GM23248 (cell line): ENCODE measurements at regions not wholly inside any gene's neighbourhood (a gene's known extent, or its start where the extent isn't known, plus 50 kb on each side); places are given as distances from the start of the nearest gene placed in this dataset.

Experiments
- DNase-seq: peaks from one replicate; pipeline ENCODE4 v3.0.0-alpha.2; 2015
- H2AFZ ChIP-seq: fragments of 200-600 bp; sonication (generic); 2 replicates; pipeline ENCODE4 v1.6.1; 2016; ENCODE audit warnings: antibody characterized with exemption
- H3F3A ChIP-seq: fragments of 200-600 bp; sonication (generic); 2 replicates; pipeline ENCODE4 v1.6.1; 2016; ENCODE audit warnings: mild to moderate bottlenecking, antibody characterized with exemption, mixed run types; ENCODE audit not compliant: insufficient read depth
- H3K27ac ChIP-seq: fragments of 200-600 bp; sonication (generic); 2 replicates; pipeline ENCODE4 v1.5.1; 2016; ENCODE audit warnings: mild to moderate bottlenecking
- H3K27me3 ChIP-seq: fragments of 200-600 bp; sonication (generic); replicated peaks from 2 replicates; pipeline ENCODE4 v1.6.1; 2016; ENCODE audit warnings: mild to moderate bottlenecking; ENCODE audit not compliant: insufficient read depth
- H3K36me3 ChIP-seq: fragments of 200-600 bp; sonication (generic); 2 replicates; pipeline ENCODE4 v1.6.1; 2016; ENCODE audit warnings: low read depth, mild to moderate bottlenecking
- H3K4me1 ChIP-seq: fragments of 200-600 bp; sonication (generic); 2 replicates; pipeline ENCODE4 v1.6.1; 2016; ENCODE audit warnings: mild to moderate bottlenecking; ENCODE audit not compliant: insufficient read depth
- H3K4me2 ChIP-seq: fragments of 200-600 bp; sonication (generic); one replicate; pipeline ENCODE4 v1.6.1; 2016; ENCODE audit warnings: mild to moderate bottlenecking; ENCODE audit not compliant: unreplicated experiment
- H3K4me3 ChIP-seq: fragments of 200-600 bp; sonication (generic); 2 replicates; pipeline ENCODE4 v1.5.1; 2016; ENCODE audit warnings: mild to moderate bottlenecking
- H3K79me2 ChIP-seq: fragments of 200-600 bp; sonication (generic); 2 replicates; pipeline ENCODE4 v1.6.1; 2016; ENCODE audit warnings: mild to moderate bottlenecking; ENCODE audit not compliant: insufficient read depth
- H3K9ac ChIP-seq: fragments of 200-600 bp; sonication (generic); 2 replicates; pipeline ENCODE4 v1.6.1; 2016; ENCODE audit warnings: mild to moderate bottlenecking
- H3K9me2 ChIP-seq: fragments of 200-600 bp; sonication (generic); 2 replicates; pipeline ENCODE4 v1.6.1; 2016; ENCODE audit warnings: mixed run types, mild to moderate bottlenecking, moderate library complexity; ENCODE audit not compliant: insufficient read depth
- H3K9me3 ChIP-seq: fragments of 200-600 bp; sonication (generic); one replicate; pipeline ENCODE4 v1.6.1; 2017; ENCODE audit warnings: low read depth
- H4K20me1 ChIP-seq: fragments of 200-600 bp; sonication (generic); 2 replicates; pipeline ENCODE4 v1.6.0; 2016; ENCODE audit not compliant: insufficient read depth
- EZH2 ChIP-seq: fragments of 200-600 bp; sonication (generic); IDR thresholded peaks from 2 replicates; pipeline ENCODE4 v1.6.1; 2018; ENCODE audit warnings: antibody characterized with exemption, mild to moderate bottlenecking; ENCODE audit not compliant: insufficient read depth, poor library complexity, severe bottlenecking
- EZH2phosphoT487 ChIP-seq: fragments of 200-600 bp; sonication (generic); IDR thresholded peaks from 2 replicates; pipeline ENCODE4 v1.6.1; 2018; ENCODE audit warnings: antibody characterized with exemption, moderate library complexity, mild to moderate bottlenecking, low read depth; ENCODE audit not compliant: insufficient read depth
- WGBS, 2 experiments: methylation state at CpG; one replicate each; pipeline ENCODE4 v1.1.6; 2015 to 2017; ENCODE audit warnings: low lambda C conversion rate in 2 of 2, low coverage in 1 of 2; ENCODE audit errors: missing lambda C conversion rate in 2 of 2; 5-methylcytosine and 5-hydroxymethylcytosine counted together
- in situ Hi-C: fragments of 300-500 bp; cut with MboI; formaldehyde crosslinking; loops from 2 replicates; pipeline ENCODE4 v1.15.0; 2020

GRCh38 chr14:25765909-25766308 lies 716.0 kb upstream of the STXBP6 start:
- 24 to 32% methylated on average over 3 of the region's 3 CpGs for WGBS, 2 experiments

GRCh38 chr14:25759920-25760655 lies 710.1 kb upstream of the STXBP6 start:
- no peak overlapping the region for H3K4me2 ChIP-seq
- no peaks in the 10 kb centered on the region for H3K9me2 ChIP-seq
- H3K27ac ChIP-seq, result no peak overlapping the region
- DNase-seq, result no peak
- no peak overlapping the region for H3K4me3 ChIP-seq
- no peaks in the 10 kb centered on the region for H3K36me3 ChIP-seq
- H3K9ac ChIP-seq, result no peak overlapping the region
- no peaks in the 10 kb centered on the region for H3K27me3 ChIP-seq
- H2AFZ ChIP-seq, result no peak overlapping the region
- H3F3A ChIP-seq, result no peaks in the 10 kb centered on the region
- no peaks in the 10 kb centered on the region for H4K20me1 ChIP-seq
- WGBS, 2 experiments, result 49 to 52% methylated on average over 9 of the region's 9 CpGs
- no peaks in the 10 kb centered on the region for H3K79me2 ChIP-seq
- no peaks in the 10 kb centered on the region for H3K4me1 ChIP-seq
- H3K9me3 ChIP-seq, result no peaks in the 10 kb centered on the region
- in situ Hi-C loops, result no loop called here
- TF ChIP-seq EZH2phosphoT487, result no peak
- no peak for TF ChIP-seq EZH2

More at GRCh38 chr14:25765909-25766308, 716.0 kb upstream of the STXBP6 start:
- no peaks in the 10 kb centered on the region for H3K79me2 ChIP-seq
- H3K4me3 ChIP-seq, result no peak overlapping the region
- no peak overlapping the region for H3K27ac ChIP-seq
- H3F3A ChIP-seq, result no peaks in the 10 kb centered on the region
- H3K27me3 ChIP-seq, result no peaks in the 10 kb centered on the region
- H2AFZ ChIP-seq, result no peak overlapping the region
- H3K9me2 ChIP-seq, result no peaks in the 10 kb centered on the region
- in situ Hi-C loops, result no loop called here
- H3K4me2 ChIP-seq, result no peak overlapping the region
- H3K9me3 ChIP-seq, result no peaks in the 10 kb centered on the region
- H4K20me1 ChIP-seq, result no peaks in the 10 kb centered on the region
- no peaks in the 10 kb centered on the region for H3K36me3 ChIP-seq
- no peak for TF ChIP-seq EZH2
- TF ChIP-seq EZH2phosphoT487, result no peak
- no peak for DNase-seq
- no peak overlapping the region for H3K9ac ChIP-seq
- H3K4me1 ChIP-seq, result no peaks in the 10 kb centered on the region

GRCh38 chr14:25759256-25759655 lies 709.3 kb upstream of the STXBP6 start:
- H3K4me1 ChIP-seq, result no peaks in the 10 kb centered on the region
- H3K4me3 ChIP-seq, result no peak overlapping the region
- no peaks in the 10 kb centered on the region for H3K9me3 ChIP-seq
- no peaks in the 10 kb centered on the region for H3K36me3 ChIP-seq
- no peaks in the 10 kb centered on the region for H4K20me1 ChIP-seq
- no peak overlapping the region for H3K4me2 ChIP-seq
- H3K9me2 ChIP-seq, result no peaks in the 10 kb centered on the region
- DNase-seq, result no peak
- no peaks in the 10 kb centered on the region for H3K27me3 ChIP-seq
- H3K27ac ChIP-seq, result no peak overlapping the region
- WGBS, 2 experiments, result 11 to 18% methylated on average over 2 of the region's 2 CpGs
- no peak overlapping the region for H2AFZ ChIP-seq
- H3K79me2 ChIP-seq, result no peaks in the 10 kb centered on the region
- in situ Hi-C loops, result no loop called here
- no peak for TF ChIP-seq EZH2phosphoT487
- no peak overlapping the region for H3K9ac ChIP-seq
- H3F3A ChIP-seq, result no peaks in the 10 kb centered on the region

- no peak for DNase-seq
- Histone ChIP-seq H3K9ac (no peak overlapping the region), H3K9me3 (no peaks in the 10 kb centered on the region), H3K27me3 (no peaks in the 10 kb centered on the region), H3K9me2 (no peaks in the 10 kb centered on the region), H3K4me2 (no peak overlapping the region), H3K4me3 (no peak overlapping the region), H3K79me2 (no peaks in the 10 kb centered on the region), H3K4me1 (no peaks in the 10 kb centered on the region), H4K20me1 (no peaks in the 10 kb centered on the region), H2AFZ (no peak overlapping the region), H3K27ac (no peak overlapping the region), H3F3A (no peaks in the 10 kb centered on the region), H3K36me3 (no peaks in the 10 kb centered on the region)
- in situ Hi-C loops, result no loop called here
- 11 to 19% methylated on average over 3 of the region's 3 CpGs for WGBS, 2 experiments
- no peak for TF ChIP-seq EZH2phosphoT487
- TF ChIP-seq EZH2, result no peak
These were observed 707.4 kb upstream of the STXBP6 start for GRCh38 chr14:25757364-25757763.

GRCh38 chr14:25756876-25757275 lies 706.9 kb upstream of the STXBP6 start:
- H3K36me3 ChIP-seq, result no peaks in the 10 kb centered on the region

More at GRCh38 chr14:25756876-25757275, 706.9 kb upstream of the STXBP6 start:
- WGBS, 2 experiments, result 24 to 28% methylated on average over 4 of the region's 4 CpGs
- H3K27me3 ChIP-seq, result no peaks in the 10 kb centered on the region
- no peaks in the 10 kb centered on the region for H3K9me3 ChIP-seq
- no peak overlapping the region for H2AFZ ChIP-seq
- no peak for DNase-seq
- no peak for TF ChIP-seq EZH2
- TF ChIP-seq EZH2phosphoT487, result no peak
- in situ Hi-C loops, result no loop called here
- H4K20me1 ChIP-seq, result no peaks in the 10 kb centered on the region
- no peak overlapping the region for H3K4me2 ChIP-seq
- no peaks in the 10 kb centered on the region for H3K4me1 ChIP-seq
- H3K4me3 ChIP-seq, result no peak overlapping the region
- H3K79me2 ChIP-seq, result no peaks in the 10 kb centered on the region
- H3K9me2 ChIP-seq, result no peaks in the 10 kb centered on the region
- H3K27ac ChIP-seq, result no peak overlapping the region
- H3K9ac ChIP-seq, result no peak overlapping the region
- no peaks in the 10 kb centered on the region for H3F3A ChIP-seq
